Suprapubic skin (tissue), 4 donors: ENCODE measurements at regions not wholly inside any gene's neighbourhood (a gene's known extent, or its start where the extent isn't known, plus 50 kb on each side); places are given as distances from the start of the nearest gene placed in this dataset.

Experiments used
- CTCF ChIP-seq, 2 donors: fragments of 200-600 bp in 1 of 2; fragments of 450-650 bp in 1 of 2; sonication (generic) in 1 of 2; IDR thresholded peaks; one replicate each; pipeline ENCODE4 v1.5.1; 2016 to 2019; ENCODE audit warnings: antibody characterized with exemption in 2 of 2, mild to moderate bottlenecking in 1 of 2, moderate library complexity in 1 of 2
- POLR2A ChIP-seq, 2 donors: fragments of 450-650 bp; IDR thresholded peaks; one replicate each; pipeline ENCODE4 v1.6.1; 2017; ENCODE audit warnings: antibody characterized with exemption in 2 of 2, mild to moderate bottlenecking in 2 of 2, moderate library complexity in 2 of 2
- POLR2AphosphoS5 ChIP-seq, 3 donors: sonication (generic); formaldehyde crosslinking; IDR thresholded peaks; one replicate each; pipeline ENCODE4 v1.6.1; 2017; ENCODE audit warnings: antibody characterized with exemption in 3 of 3

DNA sequence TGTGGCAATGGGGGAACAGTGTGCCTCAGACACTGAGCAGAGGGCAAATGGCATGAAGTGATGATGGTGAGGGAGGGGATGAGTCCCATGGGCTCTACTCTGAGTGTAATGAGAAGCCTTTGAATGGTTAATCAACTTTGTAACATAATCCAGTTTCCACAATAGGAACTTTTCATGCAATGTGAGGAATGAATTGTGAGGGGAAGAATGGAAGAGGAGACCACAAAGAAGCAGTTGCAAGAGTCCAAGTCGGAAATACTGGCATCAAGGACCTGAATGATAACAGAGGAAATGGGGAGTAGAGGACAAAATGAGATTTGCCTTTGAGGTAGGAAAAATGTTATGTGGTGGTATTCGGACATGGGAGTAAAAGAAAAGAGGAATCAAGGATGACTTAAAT, 476.9 kb upstream of the PRICKLE1 start:
- TF ChIP-seq CTCF (IDR thresholded peaks at IDR 0.05): no peak
- no peak for TF ChIP-seq POLR2A (IDR thresholded peaks at IDR 0.05)
- TF ChIP-seq POLR2AphosphoS5 (IDR thresholded peaks at IDR 0.05): no peak
